ENCODE measurements at regions not wholly inside any gene's neighbourhood (a gene's known extent, or its start where the extent isn't known, plus 50 kb on each side); places are given as distances from the start of the nearest gene placed in this dataset.

GRCh38 chr6:121858310-121858709 lies 422.9 kb downstream of the GJA1 start:
- DNase-seq (ENCODE audit: extremely low spot score, unreplicated experiment): no peak
- Mint-ChIP-seq H3K4me1 (ENCODE audit: unreplicated experiment) (peaks cover 35% of the 10 kb centered on the region), H3K9me3 (ENCODE audit: unreplicated experiment) (no peaks in the 10 kb centered on the region), H3K4me3 (ENCODE audit: unreplicated experiment) (no peak overlapping the region), H3K36me3 (ENCODE audit: unreplicated experiment) (peaks cover 5% of the 10 kb centered on the region), H3K27ac (ENCODE audit: unreplicated experiment) (no peak overlapping the region), H3K27me3 (ENCODE audit: unreplicated experiment) (no peaks in the 10 kb centered on the region)
- TF ChIP-seq, protein P1, sequence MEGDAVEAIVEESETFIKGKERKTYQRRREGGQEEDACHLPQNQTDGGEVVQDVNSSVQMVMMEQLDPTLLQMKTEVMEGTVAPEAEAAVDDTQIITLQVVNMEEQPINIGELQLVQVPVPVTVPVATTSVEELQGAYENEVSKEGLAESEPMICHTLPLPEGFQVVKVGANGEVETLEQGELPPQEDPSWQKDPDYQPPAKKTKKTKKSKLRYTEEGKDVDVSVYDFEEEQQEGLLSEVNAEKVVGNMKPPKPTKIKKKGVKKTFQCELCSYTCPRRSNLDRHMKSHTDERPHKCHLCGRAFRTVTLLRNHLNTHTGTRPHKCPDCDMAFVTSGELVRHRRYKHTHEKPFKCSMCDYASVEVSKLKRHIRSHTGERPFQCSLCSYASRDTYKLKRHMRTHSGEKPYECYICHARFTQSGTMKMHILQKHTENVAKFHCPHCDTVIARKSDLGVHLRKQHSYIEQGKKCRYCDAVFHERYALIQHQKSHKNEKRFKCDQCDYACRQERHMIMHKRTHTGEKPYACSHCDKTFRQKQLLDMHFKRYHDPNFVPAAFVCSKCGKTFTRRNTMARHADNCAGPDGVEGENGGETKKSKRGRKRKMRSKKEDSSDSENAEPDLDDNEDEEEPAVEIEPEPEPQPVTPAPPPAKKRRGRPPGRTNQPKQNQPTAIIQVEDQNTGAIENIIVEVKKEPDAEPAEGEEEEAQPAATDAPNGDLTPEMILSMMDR (IDR thresholded peaks at IDR 0.05): no peak

DNA sequence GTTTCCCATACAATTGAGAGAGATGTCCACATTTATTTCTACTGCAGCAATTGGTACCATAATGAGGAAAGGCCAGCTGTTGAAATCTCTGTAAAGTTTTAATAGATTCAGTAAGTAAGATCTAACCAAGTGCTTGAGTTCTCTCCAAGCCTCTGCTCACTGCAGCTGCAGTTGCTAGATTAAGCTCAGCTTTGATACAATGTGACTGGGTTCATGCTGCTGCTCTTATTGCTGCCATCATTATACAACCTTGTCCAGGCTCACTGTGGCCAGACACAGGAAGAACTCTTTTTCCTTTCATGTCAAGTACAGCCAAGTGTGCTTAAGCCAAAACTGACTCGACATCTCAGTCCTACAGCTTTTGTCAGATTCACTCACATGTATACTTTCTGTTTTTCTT lies 423.5 kb downstream of the GJA1 start:
- Mint-ChIP-seq H3K4me1 (ENCODE audit: unreplicated experiment) (peaks cover 35% of the 10 kb centered on the region), H3K4me3 (ENCODE audit: unreplicated experiment) (no peak overlapping the region), H3K27me3 (ENCODE audit: unreplicated experiment) (no peaks in the 10 kb centered on the region), H3K27ac (ENCODE audit: unreplicated experiment) (no peak overlapping the region), H3K36me3 (ENCODE audit: unreplicated experiment) (peaks cover 5% of the 10 kb centered on the region), H3K9me3 (ENCODE audit: unreplicated experiment) (no peaks in the 10 kb centered on the region)
- DNase-seq (ENCODE audit: extremely low spot score, unreplicated experiment): no peak
- TF ChIP-seq, protein P1 (IDR thresholded peaks at IDR 0.05): no peak

DNA sequence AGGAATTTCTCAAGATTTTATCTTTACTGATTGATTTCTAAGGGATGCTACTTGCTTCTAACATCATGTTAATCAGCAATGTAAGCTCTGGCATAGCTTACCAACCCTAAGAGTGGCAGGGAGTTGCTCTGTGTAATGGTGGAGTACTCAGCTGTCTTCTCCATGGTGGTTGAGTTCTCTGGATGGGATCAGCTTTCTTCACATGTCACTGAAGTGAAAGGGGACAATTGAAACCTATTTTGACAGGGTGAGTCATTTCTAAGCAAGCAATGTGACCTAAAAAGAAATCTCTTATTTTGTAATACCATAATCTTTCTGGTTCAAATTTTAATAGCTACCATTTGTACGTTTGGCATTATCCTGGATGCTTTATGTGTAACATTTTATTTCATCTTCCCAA lies 430.4 kb downstream of the GJA1 start:
- H3K27me3 Mint-ChIP-seq (ENCODE audit: unreplicated experiment): no peaks in the 10 kb centered on the region
- no peak overlapping the region for H3K4me3 Mint-ChIP-seq (ENCODE audit: unreplicated experiment)
- DNase-seq (ENCODE audit: extremely low spot score, unreplicated experiment): no peak
- no peak overlapping the region for H3K27ac Mint-ChIP-seq (ENCODE audit: unreplicated experiment)
- H3K9me3 Mint-ChIP-seq (ENCODE audit: unreplicated experiment): no peaks in the 10 kb centered on the region
- TF ChIP-seq, protein P1 (IDR thresholded peaks at IDR 0.05): no peak
- H3K4me1 Mint-ChIP-seq (ENCODE audit: unreplicated experiment): peaks cover 22% of the 10 kb centered on the region
- H3K36me3 Mint-ChIP-seq (ENCODE audit: unreplicated experiment): peaks cover 5% of the 10 kb centered on the region

- TF ChIP-seq, protein P1 (IDR thresholded peaks at IDR 0.05): no peak
- H3K36me3 Mint-ChIP-seq (ENCODE audit: unreplicated experiment): peaks cover 2% of the 10 kb centered on the region
- no peak for DNase-seq (ENCODE audit: extremely low spot score, unreplicated experiment)
- H3K4me3 Mint-ChIP-seq (ENCODE audit: unreplicated experiment): no peak overlapping the region
- no peaks in the 10 kb centered on the region for H3K27me3 Mint-ChIP-seq (ENCODE audit: unreplicated experiment)
- H3K9me3 Mint-ChIP-seq (ENCODE audit: unreplicated experiment): peaks cover 3% of the 10 kb centered on the region
- H3K27ac Mint-ChIP-seq (ENCODE audit: unreplicated experiment): no peak overlapping the region
- H3K4me1 Mint-ChIP-seq (ENCODE audit: unreplicated experiment): peaks cover 24% of the 10 kb centered on the region
Measured at GRCh38 chr6:121867095-121867494, 431.6 kb downstream of the GJA1 start.

DNA sequence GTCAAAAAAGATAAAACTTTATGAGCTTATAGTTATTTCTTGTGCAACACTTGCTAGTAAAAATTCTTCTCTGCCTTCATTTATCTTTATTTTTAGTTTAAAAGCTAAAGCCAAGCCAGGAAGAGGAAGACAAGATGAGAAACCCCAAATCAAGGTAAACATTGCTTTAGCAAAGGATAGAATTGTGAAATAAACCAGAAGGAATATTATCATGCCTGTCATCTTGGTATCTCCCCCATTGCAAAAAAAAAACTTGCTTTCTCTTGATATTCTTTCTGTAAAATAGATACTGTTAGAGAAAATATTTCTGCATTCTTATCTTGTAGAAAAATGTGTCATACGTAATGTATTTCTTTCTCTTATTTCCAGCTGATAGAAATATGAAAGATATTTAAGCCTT lies 432.8 kb downstream of the GJA1 start:
- Mint-ChIP-seq H3K27ac (ENCODE audit: unreplicated experiment) (no peak overlapping the region), H3K27me3 (ENCODE audit: unreplicated experiment) (no peaks in the 10 kb centered on the region), H3K4me1 (ENCODE audit: unreplicated experiment) (peaks cover 24% of the 10 kb centered on the region), H3K4me3 (ENCODE audit: unreplicated experiment) (no peak overlapping the region), H3K36me3 (ENCODE audit: unreplicated experiment) (peaks cover 1% of the 10 kb centered on the region), H3K9me3 (ENCODE audit: unreplicated experiment) (peaks cover 8% of the 10 kb centered on the region)
- DNase-seq (ENCODE audit: extremely low spot score, unreplicated experiment): no peak
- TF ChIP-seq, protein P1 (IDR thresholded peaks at IDR 0.05): no peak
